ENCODE measurements at regions not wholly inside any gene's neighbourhood (a gene's known extent, or its start where the extent isn't known, plus 50 kb on each side); places are given as distances from the start of the nearest gene placed in this dataset.
A peak's percentile ranks its signal among the peaks of the same experiment; 100 is the strongest.

DNA sequence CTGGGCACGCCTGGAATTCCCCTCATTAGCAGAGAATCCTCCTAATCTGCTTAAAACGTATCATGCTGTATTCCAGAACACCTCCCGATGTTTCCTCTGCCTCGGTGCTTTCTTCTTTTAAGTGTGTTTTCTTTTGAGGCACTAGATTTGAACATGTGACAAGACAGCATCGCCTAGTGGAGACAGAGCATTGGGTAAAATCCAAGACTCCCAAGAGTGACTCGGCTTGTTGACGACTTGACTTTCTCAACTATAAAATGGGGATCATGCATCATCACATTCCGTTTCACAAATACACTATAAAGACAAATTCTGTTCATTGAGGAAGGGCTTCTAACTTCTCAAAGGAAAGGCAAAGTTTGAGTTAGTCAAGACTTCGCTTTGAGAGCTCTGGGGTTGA is 105.6 kb upstream of the RNF32 start:
- ATAC-seq (ENCODE audit: low FRiP score in 2 of 2) (no peak), DNase-seq (no peak)
- Histone ChIP-seq H3K27ac (no peak overlapping the region), H3K27me3 (no peaks in the 10 kb centered on the region), H3K4me1 (no peaks in the 10 kb centered on the region), H3K4me3 (no peak overlapping the region), H3K36me3 (no peaks in the 10 kb centered on the region), H3K9me3 (no peaks in the 10 kb centered on the region)
- TF ChIP-seq CTCF (IDR thresholded peaks at IDR 0.05) (no peak), POLR2A (IDR thresholded peaks at IDR 0.05) (no peak), EP300 (IDR thresholded peaks at IDR 0.05) (no peak), POLR2AphosphoS5 (IDR thresholded peaks at IDR 0.05) (no peak)
- WGBS, 2 donors = 80 to 81% methylated on average over 9 of the region's 9 CpGs

DNA sequence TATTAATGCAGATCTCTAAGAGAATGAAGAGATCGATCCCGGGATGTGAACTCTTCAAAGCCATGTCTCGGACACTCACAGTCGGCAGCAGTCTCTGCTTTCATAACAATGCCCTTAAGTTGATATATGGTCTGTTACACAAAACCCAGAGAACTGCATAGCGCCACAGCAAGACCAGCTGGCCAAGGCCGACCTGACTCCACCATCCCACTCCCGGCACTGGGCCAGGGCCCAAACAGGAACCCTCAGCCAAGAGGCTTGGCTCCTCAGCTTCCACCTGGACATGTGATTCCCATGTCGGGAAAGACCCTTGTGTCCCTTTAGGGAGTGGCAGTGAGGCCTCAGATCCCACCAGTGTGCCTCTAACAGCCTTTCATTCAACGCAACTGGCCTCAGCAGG is 106.6 kb upstream of the RNF32 start:
- no peak overlapping the region for H3K4me3 ChIP-seq
- ATAC-seq (ENCODE audit: low FRiP score in 2 of 2) = no peak
- no peaks in the 10 kb centered on the region for H3K36me3 ChIP-seq
- TF ChIP-seq POLR2A (IDR thresholded peaks at IDR 0.05) (no peak), EP300 (IDR thresholded peaks at IDR 0.05) (no peak), POLR2AphosphoS5 (IDR thresholded peaks at IDR 0.05) (no peak), CTCF (IDR thresholded peaks at IDR 0.05) (no peak)
- no peak for DNase-seq
- H3K27me3 ChIP-seq = no peaks in the 10 kb centered on the region
- H3K9me3 ChIP-seq = no peaks in the 10 kb centered on the region
- H3K27ac ChIP-seq = no peak overlapping the region
- 88 to 89% methylated on average over 9 of the region's 9 CpGs for WGBS, 2 donors
- no peaks in the 10 kb centered on the region for H3K4me1 ChIP-seq

DNA sequence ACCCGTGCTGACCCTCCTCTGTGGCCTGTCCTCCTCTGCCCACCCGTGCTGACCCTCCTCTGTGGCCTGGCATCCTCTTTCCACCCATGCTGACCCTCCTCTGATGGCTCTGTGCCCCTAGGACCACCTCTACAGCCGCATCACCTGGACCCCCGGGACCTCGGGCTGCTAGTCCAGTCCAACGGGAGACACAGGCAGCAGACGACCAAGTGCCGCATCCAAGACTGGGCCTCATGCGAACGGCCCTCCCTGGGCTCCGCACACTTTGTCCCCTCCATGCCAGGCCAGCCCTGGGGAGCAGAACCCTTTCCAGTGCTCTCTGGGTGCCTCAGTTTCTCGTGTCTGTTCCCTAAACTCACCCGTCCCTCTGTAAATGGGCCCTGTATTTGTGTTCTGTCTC is 107.2 kb upstream of the RNF32 start:
- no peak for ATAC-seq (ENCODE audit: low FRiP score in 2 of 2)
- WGBS, 2 donors = 88 to 92% methylated on average over 13 of the region's 13 CpGs

DNA sequence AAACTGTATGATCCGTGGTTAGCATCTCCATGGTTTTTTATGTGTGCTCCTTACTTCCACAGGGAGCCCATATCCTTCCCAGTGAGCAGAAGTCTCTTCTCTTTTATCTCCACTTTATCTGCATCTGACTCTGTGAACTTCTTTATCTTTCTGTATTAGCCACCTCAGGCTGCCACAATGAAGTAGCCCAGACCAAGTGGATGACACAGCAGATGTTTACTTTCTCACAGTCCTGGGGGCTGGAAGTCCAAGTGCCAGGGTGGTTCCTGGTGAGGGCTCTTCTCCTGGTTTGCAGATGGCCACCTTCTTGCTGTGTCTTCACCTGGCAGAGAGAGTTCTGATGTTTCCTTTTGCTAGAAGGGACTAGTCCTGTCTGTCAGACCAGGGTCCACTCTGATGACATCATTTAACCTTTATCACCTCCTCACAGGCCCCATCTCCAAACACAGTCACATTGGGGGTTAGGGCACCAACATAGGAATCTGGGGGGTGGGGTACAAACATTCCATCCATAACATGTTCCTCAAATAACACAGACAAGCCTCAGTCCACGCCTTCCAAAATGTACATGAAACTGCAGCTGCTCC is 108.5 kb upstream of the RNF32 start:
- DNase-seq = no peak
- WGBS, 2 donors = 42 to 90% methylated on average over 2 of the region's 2 CpGs

More for the DNA sequence above, 107.2 kb upstream of the RNF32 start:
- Histone ChIP-seq H3K4me3 (no peak overlapping the region), H3K9me3 (no peaks in the 10 kb centered on the region), H3K36me3 (no peaks in the 10 kb centered on the region), H3K27ac (no peak overlapping the region), H3K27me3 (no peaks in the 10 kb centered on the region), H3K4me1 (no peaks in the 10 kb centered on the region)
- DNase-seq = peak in 1 of 2 donors; percentile 60
- no peak for TF ChIP-seq CTCF (IDR thresholded peaks at IDR 0.05)
- TF ChIP-seq POLR2AphosphoS5 (IDR thresholded peaks at IDR 0.05) = no peak
- TF ChIP-seq EP300 (IDR thresholded peaks at IDR 0.05) = no peak
- TF ChIP-seq POLR2A (IDR thresholded peaks at IDR 0.05) = no peak

More for the DNA sequence above, 108.5 kb upstream of the RNF32 start:
- Histone ChIP-seq H3K27ac (no peak overlapping the region), H3K4me1 (peaks cover 0 to 2% (median 0%) of the 10 kb centered on the region in 4 donors), H3K27me3 (no peaks in the 10 kb centered on the region), H3K4me3 (no peak overlapping the region), H3K36me3 (no peaks in the 10 kb centered on the region), H3K9me3 (no peaks in the 10 kb centered on the region)
- no peak for TF ChIP-seq CTCF (IDR thresholded peaks at IDR 0.05)
- TF ChIP-seq EP300 (IDR thresholded peaks at IDR 0.05) = no peak
- no peak for TF ChIP-seq POLR2AphosphoS5 (IDR thresholded peaks at IDR 0.05)
- TF ChIP-seq POLR2A (IDR thresholded peaks at IDR 0.05) = no peak
- ATAC-seq (ENCODE audit: low FRiP score in 2 of 2) = no peak

Measured in upper lobe of left lung (tissue), 6 donors.